ENCODE measurements at regions not wholly inside any gene's neighbourhood (a gene's known extent, or its start where the extent isn't known, plus 50 kb on each side); places are given as distances from the start of the nearest gene placed in this dataset.

DNA sequence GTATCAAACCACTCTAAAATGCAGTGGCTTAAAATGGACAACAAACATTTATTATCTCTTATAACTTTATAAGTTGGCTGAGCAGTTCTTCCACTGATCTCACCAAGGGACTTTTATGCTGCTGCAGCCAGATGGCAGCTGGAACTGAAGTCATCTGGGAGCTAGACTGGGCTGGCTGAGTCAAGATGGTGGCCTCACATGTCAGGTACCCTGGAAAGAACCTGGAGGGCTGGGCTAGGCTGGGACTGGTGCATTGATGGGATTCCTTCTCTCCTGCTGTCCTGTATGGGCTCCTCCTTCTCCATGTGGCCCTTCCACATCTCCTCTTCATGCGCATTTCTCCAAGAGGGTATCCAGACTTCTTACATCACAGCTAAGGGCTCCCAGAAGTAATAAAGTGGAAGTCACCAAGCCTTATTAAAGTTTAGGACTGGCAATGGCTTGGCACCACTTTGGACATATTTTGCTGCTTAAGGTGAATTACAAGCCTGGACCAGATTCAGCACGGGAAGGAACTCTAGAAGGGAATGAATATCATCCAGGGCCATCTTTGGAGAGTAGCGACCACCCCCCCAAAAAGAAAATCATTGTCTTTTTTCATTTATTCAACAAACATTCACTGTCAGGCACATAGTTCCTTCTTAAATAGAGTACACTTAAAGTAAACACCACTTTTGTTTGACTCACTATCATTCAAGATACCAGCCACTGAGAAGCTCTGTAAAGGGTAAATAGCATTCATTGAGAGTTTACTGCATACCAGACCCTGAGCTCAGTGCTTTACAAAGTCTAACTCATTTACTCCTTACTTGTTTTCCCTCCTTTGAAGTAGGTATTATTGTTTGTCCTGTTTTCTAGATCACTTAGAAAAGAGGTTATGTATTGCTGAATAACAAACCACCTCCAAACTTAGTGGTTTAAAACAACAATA, 138.0 kb downstream of the ZFP36L2 start:
- DNase-seq: no peak

DNA sequence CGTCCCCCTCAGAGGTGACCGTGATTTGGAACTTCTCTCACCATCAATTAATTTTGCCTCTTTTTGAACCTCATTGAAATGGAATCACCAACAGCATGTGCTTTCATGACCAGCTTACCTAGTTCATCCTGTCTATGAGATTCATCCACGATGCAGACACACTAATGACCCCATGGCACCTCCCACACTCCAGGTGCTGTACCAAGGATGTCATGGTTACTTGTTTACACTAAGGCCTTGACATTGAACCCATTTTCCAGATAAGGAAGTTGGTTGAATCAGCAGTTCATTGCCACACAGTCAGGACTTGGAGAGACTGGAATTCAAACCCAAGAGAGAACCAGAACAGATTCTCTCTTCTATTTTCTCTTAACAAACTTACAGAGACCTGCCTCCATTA, 139.0 kb downstream of the ZFP36L2 start:
- DNase-seq: no peak

DNA sequence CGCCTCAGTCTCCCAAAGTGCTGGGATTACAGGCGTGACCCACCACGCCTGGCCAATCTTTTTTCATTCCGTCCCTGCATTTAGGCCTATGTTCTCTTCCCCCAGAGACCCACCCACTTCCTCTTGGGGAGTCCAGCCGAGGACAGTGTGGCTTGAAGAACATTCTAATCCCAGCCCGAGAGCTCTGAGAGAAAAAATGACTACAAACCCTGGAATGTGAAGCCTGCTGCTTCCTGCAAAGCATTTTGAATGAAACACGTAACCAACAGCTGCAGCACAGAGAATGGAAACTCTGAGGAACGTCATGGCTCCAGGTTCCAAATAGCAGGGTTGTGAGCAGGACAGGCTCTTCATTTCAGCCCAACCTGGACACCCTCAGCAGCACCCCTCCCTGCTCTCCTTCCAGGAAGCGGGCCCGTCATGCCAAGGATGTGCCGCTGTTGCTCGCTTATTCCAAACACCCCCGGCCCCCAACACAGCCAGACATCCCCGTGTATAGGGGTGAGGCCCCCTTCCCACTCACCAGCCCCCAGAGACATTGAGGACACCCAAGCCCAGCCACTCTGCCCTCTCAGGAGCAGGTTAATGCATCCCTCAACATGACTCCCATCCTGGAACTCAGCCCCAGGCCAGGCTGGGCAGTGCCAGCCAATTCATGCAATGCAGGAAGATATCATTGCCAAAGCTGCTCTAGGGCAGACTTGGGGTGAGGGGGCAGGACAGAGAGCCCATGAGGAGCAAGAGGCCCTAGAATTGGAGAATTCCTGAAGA, 139.8 kb downstream of the ZFP36L2 start:
- DNase-seq: peak in 1 of 56 donors; percentile 34

DNA sequence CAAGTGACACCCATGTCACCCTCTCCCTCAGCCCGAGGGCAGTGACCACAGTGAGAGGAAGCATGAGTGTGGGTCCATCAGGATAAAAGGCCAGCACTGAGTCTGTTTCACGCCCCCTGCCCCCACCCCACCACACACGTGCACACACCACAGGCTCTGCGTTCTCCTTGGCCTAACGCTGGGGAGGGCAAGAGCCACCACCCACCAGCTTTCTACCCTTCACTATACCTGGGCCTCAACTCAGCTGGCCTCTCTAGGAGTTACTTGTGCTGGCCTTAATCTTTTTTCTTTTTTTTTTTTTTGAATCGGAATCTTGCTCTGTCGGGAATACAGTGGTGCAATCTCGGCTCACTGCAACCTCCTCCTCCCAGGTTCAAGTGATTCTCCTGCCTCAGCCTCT, 140.5 kb downstream of the ZFP36L2 start:
- DNase-seq: no peak

DNA sequence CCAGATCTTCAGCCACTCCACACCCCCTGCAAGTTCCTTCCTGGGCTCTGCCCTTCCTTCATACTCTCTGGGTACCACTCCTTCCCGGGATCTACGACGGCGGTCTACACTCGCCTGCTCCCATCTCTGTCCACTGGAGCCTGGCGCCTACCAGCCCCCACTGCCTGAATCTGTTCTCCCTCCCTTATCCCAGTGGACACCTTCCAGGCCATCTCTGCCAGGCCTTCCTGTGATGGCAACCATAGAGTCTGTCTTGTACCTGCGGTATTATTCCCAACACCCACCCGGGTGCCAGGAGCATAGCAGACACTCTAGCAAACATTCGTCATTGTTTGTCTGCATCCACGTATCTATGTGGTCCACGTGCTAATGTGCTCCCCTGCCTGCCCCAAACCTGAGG, 140.9 kb downstream of the ZFP36L2 start:
- DNase-seq: no peak

DNA sequence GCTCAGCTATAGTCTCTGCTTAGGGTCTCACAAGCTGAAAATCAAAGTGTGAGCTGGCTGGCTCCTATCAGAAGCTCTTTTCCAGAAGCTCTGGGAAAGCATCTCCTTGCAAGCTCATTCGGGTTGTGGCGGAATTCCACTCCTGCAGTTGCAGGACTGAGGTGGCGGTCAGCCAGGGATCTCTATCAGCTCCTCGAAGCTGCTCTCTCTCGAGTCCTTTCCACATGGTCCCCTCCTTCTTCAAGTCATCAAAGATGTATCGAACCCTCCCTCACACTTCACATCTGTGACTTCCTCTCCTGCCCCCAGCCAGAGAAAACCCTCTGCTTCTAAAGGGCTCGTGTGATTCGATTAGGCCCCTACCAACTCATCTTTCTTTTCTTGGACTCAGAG, 141.7 kb downstream of the ZFP36L2 start:
- peak in 2 of 56 donors; percentile 14 to 17 for DNase-seq

DNA sequence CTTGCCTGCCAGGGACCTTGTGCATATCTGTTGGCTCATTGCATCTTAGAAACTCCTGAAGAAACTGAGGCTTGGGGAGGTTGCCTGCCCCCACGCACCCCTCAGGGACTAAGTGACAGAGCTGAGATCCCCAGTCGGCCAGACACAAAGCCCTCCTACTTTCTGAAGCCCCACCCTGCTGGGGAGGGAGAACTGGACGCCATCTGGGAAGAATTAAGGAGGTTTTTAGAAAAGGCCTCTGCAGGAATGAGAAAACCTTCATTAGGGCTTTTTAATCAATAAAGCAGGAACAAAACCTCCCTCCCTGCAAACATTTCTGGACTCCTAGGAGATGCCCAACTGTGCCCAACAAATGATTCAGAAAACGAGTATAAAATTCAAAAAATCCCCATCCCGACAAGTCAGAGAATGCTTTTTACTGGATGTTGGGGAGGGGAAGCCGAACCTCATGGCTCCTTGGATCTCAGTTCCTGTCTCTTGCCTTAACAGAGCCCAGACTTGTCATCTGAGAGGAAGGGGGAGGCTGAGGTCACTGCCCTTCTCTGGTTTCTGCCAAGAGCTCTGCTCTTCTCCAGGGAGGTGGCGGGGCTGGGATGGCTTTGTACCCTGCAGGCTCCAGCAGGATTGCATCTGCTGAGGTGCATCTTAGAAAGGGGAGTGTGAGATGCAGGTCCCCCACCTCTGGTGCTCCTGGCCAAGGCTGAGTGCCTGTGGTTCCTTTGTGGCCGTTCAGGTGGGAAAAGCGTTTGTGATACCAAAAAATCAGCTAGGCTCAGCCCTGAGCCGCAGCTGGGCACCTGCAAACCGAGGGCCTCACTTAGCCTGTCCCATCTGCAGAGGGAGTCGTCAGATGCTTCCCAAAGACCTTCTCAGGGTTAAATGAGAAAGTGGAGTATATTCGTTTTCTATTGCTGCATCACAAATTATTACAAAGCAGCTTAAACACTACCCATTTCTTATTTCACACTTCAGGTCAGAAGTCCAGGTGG, 142.4 kb downstream of the ZFP36L2 start:
- DNase-seq: peak in 40 of 56 donors; percentile 20 to 78 (median 46)

DNA sequence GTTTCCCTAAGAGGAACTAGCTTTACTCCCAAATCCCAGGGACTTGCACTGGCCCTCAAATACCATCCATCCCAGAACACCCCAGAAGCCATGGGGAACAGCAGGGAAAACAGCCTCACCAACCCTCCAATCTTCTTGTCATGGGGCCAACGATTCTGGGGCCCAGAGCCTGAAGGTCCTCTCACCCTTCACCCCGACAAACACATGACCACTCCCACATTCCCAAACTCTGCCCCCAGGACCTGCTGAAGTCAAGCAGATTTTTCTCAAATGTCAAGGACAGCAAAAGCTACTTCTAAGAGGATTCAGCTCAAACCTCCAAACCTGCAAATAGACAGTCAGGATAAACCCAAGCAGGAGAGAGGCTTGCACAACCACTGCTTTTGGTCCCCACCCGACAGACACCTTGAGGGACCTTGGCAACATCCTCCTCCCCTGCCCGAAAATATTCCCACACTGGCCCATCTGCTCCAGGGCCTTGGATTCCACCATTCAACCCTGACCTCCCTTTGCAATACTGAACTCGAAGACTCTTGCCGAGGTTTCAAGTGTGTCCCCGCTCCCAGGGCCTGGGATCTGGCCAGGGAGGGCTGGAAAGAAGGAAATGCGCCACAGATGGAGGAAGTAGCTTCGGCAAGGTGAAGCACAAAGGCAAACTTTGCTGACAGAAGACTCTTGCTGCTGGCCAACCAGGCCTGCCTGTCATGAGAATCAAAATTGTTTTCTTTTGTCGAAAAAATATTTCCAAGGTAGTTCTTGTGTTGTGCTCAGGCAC, 143.3 kb downstream of the ZFP36L2 start:
- DNase-seq: no peak

DNA sequence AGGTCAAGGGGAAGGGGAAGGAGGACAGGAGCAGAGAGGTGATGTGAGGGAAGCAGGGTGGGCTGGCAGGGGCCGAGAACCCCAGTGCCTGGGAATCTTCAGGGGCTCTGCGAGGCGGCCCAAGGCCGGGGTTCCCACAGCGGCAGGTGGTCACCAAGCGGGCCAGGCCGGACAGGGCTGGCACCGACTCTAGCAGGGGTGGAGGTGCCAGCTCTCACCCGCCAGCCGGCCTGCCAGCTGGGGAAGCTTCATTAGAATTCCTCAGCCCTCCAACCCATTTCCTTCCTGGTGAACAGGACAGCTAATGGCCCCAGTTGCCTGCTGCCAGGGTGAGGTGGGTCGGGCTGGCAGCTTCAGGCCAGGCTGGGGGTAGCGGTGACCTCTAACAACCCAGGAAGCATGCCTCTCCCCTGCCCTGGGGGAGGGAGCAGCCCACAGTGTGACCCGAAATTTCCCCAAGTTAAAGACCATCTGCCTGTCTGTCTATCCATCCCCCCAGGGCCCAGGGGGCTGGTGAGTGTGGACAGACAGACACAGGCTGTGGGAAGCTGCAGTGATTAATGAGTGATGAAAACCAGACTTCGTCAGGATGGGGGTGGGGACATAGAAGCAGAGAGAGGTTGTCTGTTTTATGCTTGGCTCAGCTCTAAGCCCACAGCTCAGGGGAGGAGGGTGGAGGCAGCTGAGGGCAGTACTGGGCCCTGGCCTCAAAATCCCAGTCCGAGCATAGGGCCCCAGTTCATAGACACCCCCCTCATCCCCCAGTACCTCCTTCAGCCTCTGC, 144.1 kb downstream of the ZFP36L2 start:
- DNase-seq: peak in 28 of 56 donors; percentile 24 to 74 (median 48)

DNA sequence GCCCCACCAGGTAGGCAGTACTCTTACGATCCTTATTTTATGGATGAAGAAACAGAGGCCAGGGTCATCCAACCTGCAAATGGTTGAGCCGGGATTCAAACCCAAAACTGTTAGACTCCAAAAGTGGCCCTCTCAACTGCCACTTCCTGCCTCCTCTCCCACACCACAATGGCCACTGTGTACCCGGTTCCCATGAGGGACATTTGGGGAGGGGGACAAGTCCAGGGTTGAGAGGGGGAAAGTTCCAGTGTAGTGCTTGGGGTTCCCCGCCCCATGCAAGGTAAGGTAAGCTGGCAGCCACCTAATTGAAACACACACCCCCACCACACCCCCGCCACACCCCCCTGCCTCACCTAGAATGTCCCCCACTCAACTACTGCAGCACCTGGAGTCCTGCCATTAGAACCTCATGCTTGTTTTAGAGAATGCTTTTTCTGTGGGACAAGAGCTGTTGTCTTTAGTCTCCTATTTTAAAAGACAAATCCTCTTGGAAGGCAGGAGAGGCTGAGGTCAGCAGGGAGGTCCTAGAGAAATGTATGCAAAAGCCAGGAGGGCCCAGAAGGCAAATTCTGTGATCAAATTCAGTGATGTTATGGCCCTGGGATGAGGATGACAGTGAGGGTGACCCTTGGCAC, 145.2 kb downstream of the ZFP36L2 start:
- no peak for DNase-seq

DNA sequence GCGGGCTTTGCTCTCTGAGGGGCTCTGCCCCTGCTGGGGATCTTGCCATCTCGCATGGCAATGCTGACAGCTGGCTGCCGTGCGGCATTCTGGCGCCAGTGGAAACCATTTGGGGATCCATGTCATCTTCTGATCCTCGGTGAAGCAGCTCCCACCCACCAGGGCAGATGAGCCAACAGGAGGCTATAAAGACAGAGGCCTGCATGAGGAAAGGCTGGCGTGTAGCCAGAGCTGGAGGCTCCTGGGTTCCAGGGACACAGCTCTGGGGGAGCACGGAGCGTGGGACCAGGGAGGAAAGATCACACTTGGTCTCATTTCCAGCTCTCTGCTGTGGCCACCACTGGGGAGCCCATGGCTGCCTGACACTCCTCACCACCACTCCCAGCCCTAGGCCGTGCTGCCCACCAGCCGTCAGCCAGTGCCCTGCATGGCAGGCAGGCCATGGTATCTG, 145.8 kb downstream of the ZFP36L2 start:
- DNase-seq: no peak

DNA sequence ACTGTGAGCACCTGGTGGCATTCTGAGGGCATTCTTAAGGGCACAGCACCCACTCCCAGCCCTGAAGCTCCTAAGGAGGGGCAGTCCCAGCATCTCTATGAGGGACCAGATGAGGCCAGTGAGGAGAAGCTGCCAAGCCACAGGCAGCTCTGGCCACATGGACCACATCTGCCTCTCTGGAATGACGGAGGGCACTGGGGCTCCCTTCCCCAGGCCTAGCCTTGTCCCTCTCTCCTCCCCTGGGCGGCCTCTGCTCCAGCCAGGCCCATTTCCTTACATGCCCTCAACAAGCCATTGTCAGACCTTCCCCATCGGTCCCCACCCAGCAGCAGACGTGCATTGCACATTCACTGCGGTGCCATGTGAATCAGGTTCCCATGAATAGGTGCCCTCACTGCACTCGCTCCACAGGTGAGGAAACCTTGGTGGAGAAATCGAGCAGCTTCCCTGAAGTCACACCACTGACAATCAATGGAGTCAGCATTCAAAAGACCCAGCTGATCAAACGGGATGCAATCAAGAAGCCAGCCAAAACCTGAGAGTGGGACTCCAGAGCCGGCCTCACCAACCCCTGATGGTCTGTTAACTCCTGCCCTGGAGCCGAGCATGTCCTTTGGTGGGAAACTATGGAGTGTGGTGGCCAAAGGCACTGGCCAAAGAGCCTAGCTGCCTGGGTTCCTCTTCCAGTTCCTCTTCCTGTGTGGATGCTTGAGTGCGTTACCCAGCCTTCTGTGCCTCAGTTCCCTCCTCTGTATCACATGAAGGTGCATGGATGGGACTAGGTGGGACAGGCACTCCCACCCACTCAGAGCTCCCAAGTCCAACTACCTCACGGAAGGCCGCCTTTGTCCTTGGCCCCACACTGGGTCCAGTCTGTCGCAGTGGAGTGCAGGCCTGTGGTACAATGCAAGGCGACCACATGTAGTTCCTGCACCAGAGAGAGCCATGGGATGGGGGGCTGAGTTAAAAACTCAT, 147.3 kb downstream of the ZFP36L2 start:
- DNase-seq: no peak

DNA sequence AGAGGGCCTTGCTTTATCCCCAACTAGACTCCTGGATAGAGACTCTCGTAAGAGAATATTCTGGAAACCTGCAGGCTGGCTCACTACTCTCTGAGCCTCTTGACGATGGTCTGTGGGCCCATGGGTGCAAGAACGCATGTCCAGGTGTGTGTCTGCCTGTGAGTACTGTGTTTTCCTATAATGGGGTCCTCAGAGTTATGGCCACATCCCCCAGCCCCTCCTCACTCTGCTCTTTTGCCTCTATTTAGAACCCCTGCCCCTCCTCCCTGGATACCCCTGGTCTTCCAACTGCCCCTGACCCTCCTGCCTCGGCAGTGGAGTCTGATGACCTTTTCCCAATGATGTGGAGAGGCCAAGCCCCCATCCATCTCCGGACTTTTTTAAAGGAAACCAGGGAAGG, 148.1 kb downstream of the ZFP36L2 start:
- DNase-seq: no peak

DNA sequence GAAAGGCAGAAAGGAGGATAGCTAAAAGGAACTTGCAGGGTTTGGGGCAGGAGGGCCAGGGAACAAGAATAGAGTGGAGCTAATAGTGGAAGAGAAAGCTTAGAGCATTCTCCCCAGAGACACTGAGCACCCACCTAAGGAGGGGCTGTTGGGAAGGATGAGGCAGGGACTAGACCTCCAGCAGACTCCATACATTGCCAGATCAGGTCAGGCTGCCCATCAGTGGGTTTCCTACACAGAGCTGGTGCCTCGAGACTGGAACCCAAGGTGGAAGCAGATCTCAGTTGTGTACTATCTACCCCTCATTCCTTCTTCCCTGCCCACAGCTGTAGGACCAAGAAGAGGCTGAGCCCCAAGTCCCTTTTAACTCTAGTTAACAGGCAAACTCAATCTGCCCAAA, 148.5 kb downstream of the ZFP36L2 start:
- DNase-seq: no peak

DNA sequence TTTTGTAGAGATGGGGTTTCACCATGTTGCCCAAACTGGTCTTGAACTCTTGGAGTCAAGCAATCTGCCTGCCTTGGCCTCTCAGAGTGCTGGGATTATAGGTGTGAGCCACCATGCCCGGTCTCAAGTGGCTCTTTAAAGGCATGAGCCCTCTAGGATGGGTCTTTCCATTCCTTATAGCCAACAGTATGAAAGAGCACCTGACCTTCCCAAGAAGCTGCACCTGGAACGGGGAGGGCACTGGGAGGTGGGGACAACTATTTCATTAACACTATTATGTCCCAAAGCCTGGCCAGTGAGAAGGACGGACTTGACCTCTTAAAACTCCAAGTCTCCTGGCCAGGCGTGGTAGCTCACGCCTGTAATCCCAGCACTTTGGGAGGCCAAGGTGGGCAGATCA, 149.7 kb downstream of the ZFP36L2 start:
- DNase-seq: no peak

DNA sequence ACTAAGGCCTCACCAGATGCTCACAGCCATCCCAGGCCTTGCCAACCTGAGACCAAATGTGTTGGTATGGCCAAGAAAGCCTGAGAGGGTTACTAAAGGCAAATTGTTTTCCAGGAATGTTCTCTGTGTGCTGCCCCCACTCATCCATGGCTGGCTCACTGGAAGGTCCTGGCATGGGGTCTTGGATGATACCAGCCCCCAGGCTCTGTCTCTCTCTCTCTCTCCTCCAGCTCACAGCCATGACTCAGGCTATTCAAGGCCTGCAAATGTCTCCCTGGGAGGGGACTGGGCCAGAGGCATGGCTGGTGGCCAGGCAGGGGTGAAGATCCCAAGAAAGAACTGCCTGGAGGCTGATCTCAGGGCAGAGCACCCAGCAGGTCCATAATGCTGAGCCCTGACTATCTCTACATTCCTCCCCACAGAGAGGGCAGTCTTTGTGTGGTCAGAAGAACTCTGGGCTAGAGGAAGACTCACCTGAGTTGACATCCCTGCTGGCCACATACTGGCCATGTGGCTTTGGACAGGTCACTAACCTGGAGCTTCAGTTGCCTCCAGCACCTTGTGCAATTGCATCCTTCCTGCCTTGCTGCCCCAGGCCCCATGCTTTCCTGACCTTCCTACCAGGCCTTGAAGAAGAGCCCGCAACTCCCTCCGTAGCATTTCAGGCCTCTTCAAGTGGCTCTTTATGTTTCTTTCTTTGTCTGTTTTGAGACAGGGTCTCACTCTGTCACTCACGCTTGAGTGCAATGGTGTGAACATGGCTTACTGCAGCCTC, 150.4 kb downstream of the ZFP36L2 start:
- peak in 1 of 56 donors; percentile 19 for DNase-seq

DNA sequence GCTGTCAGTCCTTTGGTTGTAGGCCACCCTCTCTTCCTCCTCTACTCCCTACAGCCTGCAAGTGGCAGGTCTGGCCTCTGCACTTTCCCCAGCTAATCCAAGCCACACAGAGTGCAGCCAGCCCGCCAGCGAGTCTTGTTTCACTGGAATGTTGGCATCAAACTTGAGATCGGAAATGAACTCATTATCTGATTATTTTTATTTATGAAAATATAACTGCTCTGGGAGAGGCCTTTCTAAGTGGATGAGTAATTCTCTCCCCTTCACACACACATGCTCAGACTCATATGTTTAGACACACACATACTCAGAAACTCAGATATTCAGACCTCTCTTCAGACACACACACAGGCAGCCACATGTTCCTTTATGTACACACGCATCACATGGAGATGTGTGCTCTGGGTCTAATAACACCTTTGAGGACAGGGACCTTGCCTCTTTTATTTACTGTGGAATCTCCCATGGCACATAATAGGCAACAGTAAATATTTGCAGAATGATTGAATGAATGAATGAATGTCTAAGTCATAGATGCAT, 151.3 kb downstream of the ZFP36L2 start:
- DNase-seq: no peak

Data from amygdala (tissue), 56 donors.